Stomach (tissue), 8 donors: ENCODE measurements at regions not wholly inside any gene's neighbourhood (a gene's known extent, or its start where the extent isn't known, plus 50 kb on each side); places are given as distances from the start of the nearest gene placed in this dataset.
"Not testable (repeated sequence)": the region's sequence is repeated elsewhere in the genome, so short reads cannot be mapped to it uniquely, and the experiment has no call there.

Experiments used
- DNase-seq, 2 donors: peaks; one replicate each; pipeline versions ENCODE4 v3.0.0 to v3.0.0-alpha.2; 2013 to 2019
- H3K27ac ChIP-seq, 5 donors: fragments of 200-600 bp in 4 of 5; sonication (generic) in 4 of 5; one replicate each; pipeline ENCODE4 v1.5.1; 2013 to 2019; ENCODE audit warnings: mild to moderate bottlenecking in 1 of 5, moderate library complexity in 1 of 5
- H3K27me3 ChIP-seq, 3 donors: fragments of 200-600 bp; sonication (generic); one replicate each; pipeline ENCODE4 v1.5.1; 2017 to 2019; ENCODE audit warnings: mixed run types in 1 of 3
- H3K36me3 ChIP-seq, 4 donors: fragments of 200-600 bp; sonication (generic); 1 replicate in 3 of 4; 2 replicates in 1 of 4; pipeline ENCODE4 v1.5.1; 2016 to 2019
- H3K4me1 ChIP-seq, 4 donors: fragments of 200-600 bp; sonication (generic); one replicate each; pipeline ENCODE4 v1.5.1; 2016 to 2019
- H3K4me3 ChIP-seq, 4 donors: fragments of 200-600 bp; sonication (generic) in 3 of 4; one replicate each; pipeline ENCODE4 v1.5.1; 2016 to 2019; ENCODE audit warnings: mild to moderate bottlenecking in 1 of 4
- H3K9me3 ChIP-seq, 4 donors: fragments of 200-600 bp; sonication (generic); one replicate each; pipeline ENCODE4 v1.5.1; 2016 to 2019
- EP300 ChIP-seq: sonication (generic); formaldehyde crosslinking; IDR thresholded peaks from one replicate; pipeline ENCODE4 v1.6.1; 2017; ENCODE audit warnings: antibody characterized with exemption
- POLR2A ChIP-seq, 4 donors: fragments of 450-650 bp; IDR thresholded peaks; one replicate each; pipeline ENCODE4 v1.6.1; 2016; ENCODE audit warnings: antibody characterized with exemption in 4 of 4, control low read depth in 2 of 4, mild to moderate bottlenecking in 1 of 4, moderate library complexity in 1 of 4
- POLR2AphosphoS5 ChIP-seq, 3 donors: sonication (generic); formaldehyde crosslinking; IDR thresholded peaks; one replicate each; pipeline ENCODE4 v1.6.1; 2016; ENCODE audit warnings: antibody characterized with exemption in 3 of 3
- WGBS, 5 donors: extraction: QIAGEN DNeasy Blood & Tissue Kit in 3 of 5; methylation state at CpG; one replicate each; pipeline versions ENCODE4 v1.1.5 to v1.1.7; 2013 to 2018; 5-methylcytosine and 5-hydroxymethylcytosine counted together
- intact Hi-C: fragments of 100-400 bp; cut with DNase I; formaldehyde crosslinking; loops from one replicate; pipeline ENCODE4 v1.15.1; 2023; ENCODE audit warnings: low total_unique reads
- TF ChIP-seq, protein P1 (sequence below), 7 experiments: fragments of 450-650 bp in 4 of 7; fragments of 200-600 bp in 3 of 7; sonication (generic) in 3 of 7; IDR thresholded peaks; one replicate each; pipeline ENCODE4 v1.5.1; 2016 to 2019; ENCODE audit warnings: antibody characterized with exemption in 7 of 7, control low read depth in 2 of 7, mild to moderate bottlenecking in 1 of 7
- donor health status: healthy with polysubstance abuse.
- donor health status: Bipolar disorder and iron deficiency.
- donor health status: healthy.

DNA sequence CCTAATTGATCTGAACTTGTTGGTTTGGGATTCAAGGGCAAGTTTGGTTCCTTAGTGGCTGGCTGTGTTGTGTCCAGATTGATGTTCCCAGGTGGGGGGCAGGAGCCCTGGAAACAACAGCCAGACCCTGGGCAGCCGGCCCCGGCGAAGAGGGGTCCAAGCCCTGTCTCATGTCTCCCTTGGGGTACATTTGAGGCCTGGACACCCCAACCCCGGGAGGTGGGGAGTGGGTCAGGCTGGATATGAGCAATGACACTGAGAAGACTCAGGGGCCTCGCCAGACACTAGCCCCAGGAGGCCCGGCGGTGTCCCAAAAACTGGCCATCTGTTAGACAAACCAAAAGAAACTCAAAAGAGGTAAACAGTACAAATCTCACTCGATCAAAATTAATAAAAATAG, 79.6 kb downstream of the YTHDF1 start:
- DNase-seq: no peak
- 65 to 89% (median 82%) methylated on average over 8 of the region's 8 CpGs for WGBS, 5 donors

GRCh38 chr20:63135411-63135810, 80.5 kb downstream of the YTHDF1 start:
- peaks cover 0 to 67% (median 14%) of the 10 kb centered on the region in 3 donors for H3K27me3 ChIP-seq
- WGBS, 5 donors: 69 to 93% (median 82%) methylated on average over 5 to 13 of the region's 17 CpGs
- H3K4me1 ChIP-seq: no peaks in the 10 kb centered on the region
- no peak overlapping the region for H3K27ac ChIP-seq
- no peaks in the 10 kb centered on the region for H3K9me3 ChIP-seq
- H3K4me3 ChIP-seq: no peak overlapping the region
- H3K36me3 ChIP-seq: no peaks in the 10 kb centered on the region
- DNase-seq: no peak
- TF ChIP-seq, protein P1, sequence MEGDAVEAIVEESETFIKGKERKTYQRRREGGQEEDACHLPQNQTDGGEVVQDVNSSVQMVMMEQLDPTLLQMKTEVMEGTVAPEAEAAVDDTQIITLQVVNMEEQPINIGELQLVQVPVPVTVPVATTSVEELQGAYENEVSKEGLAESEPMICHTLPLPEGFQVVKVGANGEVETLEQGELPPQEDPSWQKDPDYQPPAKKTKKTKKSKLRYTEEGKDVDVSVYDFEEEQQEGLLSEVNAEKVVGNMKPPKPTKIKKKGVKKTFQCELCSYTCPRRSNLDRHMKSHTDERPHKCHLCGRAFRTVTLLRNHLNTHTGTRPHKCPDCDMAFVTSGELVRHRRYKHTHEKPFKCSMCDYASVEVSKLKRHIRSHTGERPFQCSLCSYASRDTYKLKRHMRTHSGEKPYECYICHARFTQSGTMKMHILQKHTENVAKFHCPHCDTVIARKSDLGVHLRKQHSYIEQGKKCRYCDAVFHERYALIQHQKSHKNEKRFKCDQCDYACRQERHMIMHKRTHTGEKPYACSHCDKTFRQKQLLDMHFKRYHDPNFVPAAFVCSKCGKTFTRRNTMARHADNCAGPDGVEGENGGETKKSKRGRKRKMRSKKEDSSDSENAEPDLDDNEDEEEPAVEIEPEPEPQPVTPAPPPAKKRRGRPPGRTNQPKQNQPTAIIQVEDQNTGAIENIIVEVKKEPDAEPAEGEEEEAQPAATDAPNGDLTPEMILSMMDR (IDR thresholded peaks at IDR 0.05): no peak
- TF ChIP-seq POLR2A (IDR thresholded peaks at IDR 0.05): no peak
- TF ChIP-seq POLR2AphosphoS5 (IDR thresholded peaks at IDR 0.05): no peak
- TF ChIP-seq EP300: no peak
- intact Hi-C loops: no loop called here

More for the DNA sequence above, 79.6 kb downstream of the YTHDF1 start:
- TF ChIP-seq POLR2A (IDR thresholded peaks at IDR 0.05) (no peak), POLR2AphosphoS5 (IDR thresholded peaks at IDR 0.05) (no peak)
- intact Hi-C loops: no loop called here
- H3K4me3 ChIP-seq: no peak overlapping the region
- peaks cover 0 to 67% (median 6%) of the 10 kb centered on the region in 3 donors for H3K27me3 ChIP-seq
- no peaks in the 10 kb centered on the region for H3K9me3 ChIP-seq
- no peak overlapping the region for H3K27ac ChIP-seq
- H3K4me1 ChIP-seq: no peaks in the 10 kb centered on the region
- no peaks in the 10 kb centered on the region for H3K36me3 ChIP-seq

GRCh38 chr20:63134711-63135361, 81.1 kb downstream of the YTHDF1 start:
- WGBS, 5 donors: 89 to 100% (median 99%) methylated on average over 1 to 6 of the region's 29 CpGs; no CpG with 5 or more reads in 1 of the 5 donors
- not testable (repeated sequence) for H3K27ac ChIP-seq

DNA sequence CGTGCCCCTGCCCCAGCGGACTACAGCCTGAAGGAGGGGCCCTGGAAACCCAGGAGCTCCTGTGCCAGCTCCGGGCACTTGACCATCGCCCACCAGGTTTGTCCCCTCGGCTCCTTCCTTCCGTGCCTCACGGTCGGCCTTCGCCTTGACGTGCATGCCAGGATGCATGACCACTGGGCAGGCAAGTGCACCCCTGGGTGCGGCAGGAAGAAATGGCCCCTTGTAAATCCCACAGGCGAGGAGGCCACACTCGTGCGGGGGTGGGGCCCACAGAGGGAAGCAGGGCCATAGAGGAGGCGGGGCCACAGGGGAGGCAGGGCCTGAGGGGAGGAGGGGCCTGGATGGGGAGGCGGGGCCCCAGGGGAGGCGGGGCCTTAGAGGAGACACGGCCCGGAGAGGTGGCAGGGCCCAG, 81.7 kb downstream of the YTHDF1 start:
- 79 to 87% (median 84%) methylated on average over 15 to 19 of the region's 19 CpGs for WGBS, 5 donors
- Histone ChIP-seq H3K27me3 (peaks cover 0 to 67% (median 23%) of the 10 kb centered on the region in 3 donors), H3K36me3 (no peaks in the 10 kb centered on the region), H3K27ac (no peak overlapping the region), H3K4me1 (no peaks in the 10 kb centered on the region), H3K4me3 (no peak overlapping the region), H3K9me3 (no peaks in the 10 kb centered on the region)
- DNase-seq: no peak
- TF ChIP-seq, protein P1 (IDR thresholded peaks at IDR 0.05): no peak
- intact Hi-C loops: no loop called here

More at GRCh38 chr20:63134711-63135361, 81.1 kb downstream of the YTHDF1 start:
- intact Hi-C loops, H3K36me3 ChIP-seq, H3K4me3 ChIP-seq, DNase-seq, H3K4me1 ChIP-seq, H3K9me3 ChIP-seq: not testable (repeated sequence)
- H3K27me3 ChIP-seq: peaks cover 0 to 67% (median 19%) of the 10 kb centered on the region in 3 donors

- no peak for DNase-seq
- no peak for TF ChIP-seq POLR2AphosphoS5 (IDR thresholded peaks at IDR 0.05)
- no peak for TF ChIP-seq EP300
- TF ChIP-seq POLR2A (IDR thresholded peaks at IDR 0.05): no peak
- TF ChIP-seq, protein P1 (IDR thresholded peaks at IDR 0.05): no peak
- 85 to 91% (median 89%) methylated on average over 5 to 15 of the region's 15 CpGs for WGBS, 5 donors
- H3K36me3 ChIP-seq: no peaks in the 10 kb centered on the region
- no peaks in the 10 kb centered on the region for H3K9me3 ChIP-seq
- H3K4me1 ChIP-seq: no peaks in the 10 kb centered on the region
- peaks cover 0 to 67% (median 29%) of the 10 kb centered on the region in 3 donors for H3K27me3 ChIP-seq
- H3K27ac ChIP-seq: no peak overlapping the region
- no peak overlapping the region for H3K4me3 ChIP-seq
- intact Hi-C loops: no loop called here
Observed at GRCh38 chr20:63133481-63134091, 82.3 kb downstream of the YTHDF1 start.
